KMS-11 (cell line): ENCODE measurements at regions not wholly inside any gene's neighbourhood (a gene's known extent, or its start where the extent isn't known, plus 50 kb on each side); places are given as distances from the start of the nearest gene placed in this dataset.

ENCODE experiments used
- H2AFZ ChIP-seq: fragments of 200-600 bp; sonication (generic); 2 replicates; pipeline ENCODE4 v1.6.1; 2016; ENCODE audit warnings: antibody characterized with exemption, mixed run types, low read depth
- H3K27ac ChIP-seq: fragments of 200-600 bp; sonication (generic); 2 replicates; pipeline ENCODE4 v1.6.1; 2016; ENCODE audit warnings: mild to moderate bottlenecking, mixed run types
- H3K27me3 ChIP-seq: fragments of 200-600 bp; sonication (generic); 2 replicates; pipeline ENCODE4 v1.6.1; 2017; ENCODE audit warnings: mild to moderate bottlenecking, low read depth, mixed run types, moderate library complexity; ENCODE audit not compliant: insufficient read depth
- H3K36me3 ChIP-seq: fragments of 200-600 bp; sonication (generic); 2 replicates; pipeline ENCODE4 v1.6.1; 2017; ENCODE audit warnings: mild to moderate bottlenecking, mixed run types; ENCODE audit not compliant: insufficient read depth
- H3K4me1 ChIP-seq: fragments of 200-600 bp; sonication (generic); 2 replicates; pipeline ENCODE4 v1.6.1; 2016; ENCODE audit warnings: mild to moderate bottlenecking, low read depth, mixed run types; ENCODE audit not compliant: poor library complexity, severe bottlenecking
- H3K4me2 ChIP-seq: fragments of 200-600 bp; sonication (generic); 2 replicates; pipeline ENCODE4 v1.7.0; 2016; ENCODE audit warnings: mild to moderate bottlenecking, mixed run types
- H3K4me3 ChIP-seq: fragments of 200-600 bp; sonication (generic); IDR thresholded peaks from 2 replicates; pipeline ENCODE4 v1.6.1; 2017; ENCODE audit warnings: low read depth, low read length, mixed read lengths; ENCODE audit not compliant: insufficient read depth
- H3K79me2 ChIP-seq: fragments of 200-600 bp; sonication (generic); 2 replicates; pipeline ENCODE4 v1.6.1; 2016; ENCODE audit warnings: low read depth, mixed run types; ENCODE audit not compliant: insufficient read depth
- H3K9ac ChIP-seq: fragments of 200-600 bp; sonication (generic); 2 replicates; pipeline ENCODE4 v1.6.1; 2016; ENCODE audit warnings: mild to moderate bottlenecking, mixed run types
- H4K20me1 ChIP-seq: fragments of 200-600 bp; sonication (generic); 2 replicates; pipeline ENCODE4 v1.6.1; 2016; ENCODE audit warnings: mild to moderate bottlenecking, mixed run types; ENCODE audit not compliant: insufficient read depth
- CTCF ChIP-seq: fragments of 200-600 bp; sonication (generic); conservative IDR thresholded peaks from 2 replicates; pipeline ENCODE4 v1.6.1; 2017; ENCODE audit warnings: low read depth, mild to moderate bottlenecking, antibody characterized with exemption, low read length, moderate library complexity, mixed read lengths

GRCh38 chr6:137545073-137545472 is 50.9 kb upstream of the OLIG3 start:
- no peak for TF ChIP-seq CTCF
- no peak overlapping the region for H2AFZ ChIP-seq
- no peak overlapping the region for H3K4me2 ChIP-seq
- H4K20me1 ChIP-seq, result no peaks in the 10 kb centered on the region
- H3K4me1 ChIP-seq, result no peaks in the 10 kb centered on the region
- no peak overlapping the region for H3K9ac ChIP-seq
- H3K36me3 ChIP-seq, result no peaks in the 10 kb centered on the region
- no peaks in the 10 kb centered on the region for H3K79me2 ChIP-seq
- H3K27ac ChIP-seq, result no peak overlapping the region
- no peaks in the 10 kb centered on the region for H3K27me3 ChIP-seq
- H3K4me3 ChIP-seq, result no peak overlapping the region

- H4K20me1 ChIP-seq, result no peaks in the 10 kb centered on the region
- no peaks in the 10 kb centered on the region for H3K27me3 ChIP-seq
- H3K79me2 ChIP-seq, result no peaks in the 10 kb centered on the region
- no peak overlapping the region for H3K4me2 ChIP-seq
- TF ChIP-seq CTCF, result no peak
- H3K9ac ChIP-seq, result no peak overlapping the region
- H3K4me1 ChIP-seq, result no peaks in the 10 kb centered on the region
- no peak overlapping the region for H3K27ac ChIP-seq
- H2AFZ ChIP-seq, result no peak overlapping the region
- H3K4me3 ChIP-seq, result no peak overlapping the region
- H3K36me3 ChIP-seq, result no peaks in the 10 kb centered on the region
Observed at GRCh38 chr6:137547186-137547585, 53.0 kb upstream of the OLIG3 start.

- Histone ChIP-seq H3K4me1 (no peaks in the 10 kb centered on the region), H3K36me3 (no peaks in the 10 kb centered on the region), H3K9ac (no peak overlapping the region), H3K79me2 (no peaks in the 10 kb centered on the region), H3K27ac (no peak overlapping the region), H3K4me3 (no peak overlapping the region), H2AFZ (no peak overlapping the region), H3K27me3 (no peaks in the 10 kb centered on the region), H3K4me2 (no peak overlapping the region), H4K20me1 (no peaks in the 10 kb centered on the region)
- TF ChIP-seq CTCF, result no peak
Observed at GRCh38 chr6:137547601-137548000, 53.4 kb upstream of the OLIG3 start.

GRCh38 chr6:137549106-137549505 is 54.9 kb upstream of the OLIG3 start:
- Histone ChIP-seq H3K79me2 (no peaks in the 10 kb centered on the region), H3K27ac (no peak overlapping the region), H2AFZ (no peak overlapping the region), H3K4me2 (no peak overlapping the region), H3K9ac (no peak overlapping the region), H3K27me3 (no peaks in the 10 kb centered on the region), H3K4me3 (no peak overlapping the region), H3K36me3 (no peaks in the 10 kb centered on the region), H3K4me1 (no peaks in the 10 kb centered on the region), H4K20me1 (no peaks in the 10 kb centered on the region)
- TF ChIP-seq CTCF, result no peak

GRCh38 chr6:137550535-137550934 is 56.3 kb upstream of the OLIG3 start:
- TF ChIP-seq CTCF, result no peak
- no peaks in the 10 kb centered on the region for H3K27me3 ChIP-seq
- no peak overlapping the region for H3K4me2 ChIP-seq
- no peaks in the 10 kb centered on the region for H4K20me1 ChIP-seq
- H3K36me3 ChIP-seq, result no peaks in the 10 kb centered on the region
- no peak overlapping the region for H3K27ac ChIP-seq
- no peak overlapping the region for H3K9ac ChIP-seq
- no peak overlapping the region for H2AFZ ChIP-seq
- no peaks in the 10 kb centered on the region for H3K79me2 ChIP-seq
- H3K4me1 ChIP-seq, result no peaks in the 10 kb centered on the region
- H3K4me3 ChIP-seq, result no peak overlapping the region
